ENCODE measurements at regions not wholly inside any gene's neighbourhood (a gene's known extent, or its start where the extent isn't known, plus 50 kb on each side); places are given as distances from the start of the nearest gene placed in this dataset.
"Not testable (repeated sequence)": the region's sequence is repeated elsewhere in the genome, so short reads cannot be mapped to it uniquely, and the experiment has no call there.

DNA sequence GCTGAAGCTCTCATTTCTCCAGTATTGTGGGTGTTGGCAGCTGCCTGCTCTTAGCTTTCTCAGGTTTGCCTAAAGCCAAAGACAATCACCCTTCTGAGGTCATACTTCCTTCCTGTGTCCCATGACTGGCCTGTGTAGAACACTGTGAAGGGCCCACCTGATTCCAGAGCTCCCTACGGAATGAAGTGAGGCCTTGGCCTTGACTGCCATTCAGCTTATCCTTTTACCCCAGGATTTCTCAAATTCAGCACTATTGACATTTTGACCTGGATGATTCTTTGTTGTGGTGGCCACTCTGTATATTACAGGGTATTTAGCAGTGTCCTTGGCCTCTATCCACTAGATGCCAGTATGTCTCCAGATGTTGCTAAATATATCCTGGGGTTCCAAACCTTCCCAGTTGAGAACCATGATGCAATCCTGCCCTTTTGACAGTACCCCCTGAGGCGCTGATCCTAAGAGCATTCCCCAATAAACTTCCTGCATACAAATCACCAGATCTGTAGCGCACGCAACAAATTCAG is 112.3 kb upstream of the KRR1 start:
- no peaks in the 10 kb centered on the region for H3K4me1 ChIP-seq (ENCODE audit: control insufficient read depth, insufficient read depth, low read length)
- H3K9me3 ChIP-seq (ENCODE audit: control insufficient read depth, insufficient read depth, low read depth, low read length), result no peaks in the 10 kb centered on the region
- H3K4me3 ChIP-seq (ENCODE audit: low read depth, low read length), result no peak overlapping the region
- no peak overlapping the region for H3K27ac ChIP-seq (ENCODE audit: extremely low read depth, low read depth, low read length)
- ChIA-PET POLR2A (no interaction called here), CTCF (interaction anchor here (0.6 to 0.8 kb wide), 4 partner anchors 78 to 921 kb away, joined by 3 to 5 read pairs (median 4); no protein-coding TSS in a partner anchor)
- TF ChIP-seq, protein P1, sequence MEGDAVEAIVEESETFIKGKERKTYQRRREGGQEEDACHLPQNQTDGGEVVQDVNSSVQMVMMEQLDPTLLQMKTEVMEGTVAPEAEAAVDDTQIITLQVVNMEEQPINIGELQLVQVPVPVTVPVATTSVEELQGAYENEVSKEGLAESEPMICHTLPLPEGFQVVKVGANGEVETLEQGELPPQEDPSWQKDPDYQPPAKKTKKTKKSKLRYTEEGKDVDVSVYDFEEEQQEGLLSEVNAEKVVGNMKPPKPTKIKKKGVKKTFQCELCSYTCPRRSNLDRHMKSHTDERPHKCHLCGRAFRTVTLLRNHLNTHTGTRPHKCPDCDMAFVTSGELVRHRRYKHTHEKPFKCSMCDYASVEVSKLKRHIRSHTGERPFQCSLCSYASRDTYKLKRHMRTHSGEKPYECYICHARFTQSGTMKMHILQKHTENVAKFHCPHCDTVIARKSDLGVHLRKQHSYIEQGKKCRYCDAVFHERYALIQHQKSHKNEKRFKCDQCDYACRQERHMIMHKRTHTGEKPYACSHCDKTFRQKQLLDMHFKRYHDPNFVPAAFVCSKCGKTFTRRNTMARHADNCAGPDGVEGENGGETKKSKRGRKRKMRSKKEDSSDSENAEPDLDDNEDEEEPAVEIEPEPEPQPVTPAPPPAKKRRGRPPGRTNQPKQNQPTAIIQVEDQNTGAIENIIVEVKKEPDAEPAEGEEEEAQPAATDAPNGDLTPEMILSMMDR (tag by site-specific recombination; IDR thresholded peaks at IDR 0.05), result peak; percentile 65
- TF ChIP-seq ZNF654 (tag by site-specific recombination; IDR thresholded peaks at IDR 0.05; ENCODE audit: low read depth), result peak; percentile 16; the same call in 1 of the 2 replicates
- TF ChIP-seq ZNF433 (tag by site-specific recombination; IDR thresholded peaks at IDR 0.05; ENCODE audit: low read depth), result no peak
- no peaks in the 10 kb centered on the region for H3K36me3 ChIP-seq (ENCODE audit: control insufficient read depth in 2 of 2, insufficient read depth in 1 of 2, low read length in 2 of 2)

DNA sequence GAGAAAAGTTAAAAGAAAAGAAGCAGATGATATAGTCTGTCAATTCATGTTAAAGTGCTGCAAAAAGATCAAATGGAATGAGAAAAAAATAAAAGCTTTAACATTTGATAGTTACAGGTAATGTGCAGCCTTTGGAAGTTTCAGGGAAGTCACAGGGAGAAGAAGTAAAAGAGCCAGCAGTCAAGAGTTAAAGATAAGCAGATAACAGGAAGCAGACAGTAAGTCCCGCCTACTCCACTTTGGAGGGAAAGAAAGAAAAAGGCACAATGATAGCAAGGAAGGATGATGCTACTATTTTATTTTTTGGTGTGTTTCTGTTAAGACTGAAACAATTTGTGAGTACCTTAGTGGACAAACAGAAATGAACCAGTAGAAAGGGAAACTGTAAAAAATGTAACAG is 111.1 kb upstream of the KRR1 start:
- ChIA-PET CTCF (interaction anchor here (0.6 kb wide), 1 partner anchor 21 kb away, joined by 3 read pairs; no protein-coding TSS in a partner anchor), POLR2A (no interaction called here)
- Histone ChIP-seq H3K27ac (ENCODE audit: extremely low read depth, low read depth, low read length) (no peak overlapping the region), H3K36me3 (ENCODE audit: control insufficient read depth in 2 of 2, insufficient read depth in 1 of 2, low read length in 2 of 2) (no peaks in the 10 kb centered on the region), H3K9me3 (ENCODE audit: control insufficient read depth, insufficient read depth, low read depth, low read length) (no peaks in the 10 kb centered on the region), H3K4me1 (ENCODE audit: control insufficient read depth, insufficient read depth, low read length) (no peaks in the 10 kb centered on the region), H3K4me3 (ENCODE audit: low read depth, low read length) (no peak overlapping the region)
- no peak for TF ChIP-seq REPIN1 (tag by site-specific recombination; IDR thresholded peaks at IDR 0.05; ENCODE audit: low read depth)
- TF ChIP-seq, protein P2, sequence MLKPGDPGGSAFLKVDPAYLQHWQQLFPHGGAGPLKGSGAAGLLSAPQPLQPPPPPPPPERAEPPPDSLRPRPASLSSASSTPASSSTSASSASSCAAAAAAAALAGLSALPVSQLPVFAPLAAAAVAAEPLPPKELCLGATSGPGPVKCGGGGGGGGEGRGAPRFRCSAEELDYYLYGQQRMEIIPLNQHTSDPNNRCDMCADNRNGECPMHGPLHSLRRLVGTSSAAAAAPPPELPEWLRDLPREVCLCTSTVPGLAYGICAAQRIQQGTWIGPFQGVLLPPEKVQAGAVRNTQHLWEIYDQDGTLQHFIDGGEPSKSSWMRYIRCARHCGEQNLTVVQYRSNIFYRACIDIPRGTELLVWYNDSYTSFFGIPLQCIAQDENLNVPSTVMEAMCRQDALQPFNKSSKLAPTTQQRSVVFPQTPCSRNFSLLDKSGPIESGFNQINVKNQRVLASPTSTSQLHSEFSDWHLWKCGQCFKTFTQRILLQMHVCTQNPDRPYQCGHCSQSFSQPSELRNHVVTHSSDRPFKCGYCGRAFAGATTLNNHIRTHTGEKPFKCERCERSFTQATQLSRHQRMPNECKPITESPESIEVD (tag by site-specific recombination; IDR thresholded peaks at IDR 0.05), result no peak
- TF ChIP-seq, protein P3, sequence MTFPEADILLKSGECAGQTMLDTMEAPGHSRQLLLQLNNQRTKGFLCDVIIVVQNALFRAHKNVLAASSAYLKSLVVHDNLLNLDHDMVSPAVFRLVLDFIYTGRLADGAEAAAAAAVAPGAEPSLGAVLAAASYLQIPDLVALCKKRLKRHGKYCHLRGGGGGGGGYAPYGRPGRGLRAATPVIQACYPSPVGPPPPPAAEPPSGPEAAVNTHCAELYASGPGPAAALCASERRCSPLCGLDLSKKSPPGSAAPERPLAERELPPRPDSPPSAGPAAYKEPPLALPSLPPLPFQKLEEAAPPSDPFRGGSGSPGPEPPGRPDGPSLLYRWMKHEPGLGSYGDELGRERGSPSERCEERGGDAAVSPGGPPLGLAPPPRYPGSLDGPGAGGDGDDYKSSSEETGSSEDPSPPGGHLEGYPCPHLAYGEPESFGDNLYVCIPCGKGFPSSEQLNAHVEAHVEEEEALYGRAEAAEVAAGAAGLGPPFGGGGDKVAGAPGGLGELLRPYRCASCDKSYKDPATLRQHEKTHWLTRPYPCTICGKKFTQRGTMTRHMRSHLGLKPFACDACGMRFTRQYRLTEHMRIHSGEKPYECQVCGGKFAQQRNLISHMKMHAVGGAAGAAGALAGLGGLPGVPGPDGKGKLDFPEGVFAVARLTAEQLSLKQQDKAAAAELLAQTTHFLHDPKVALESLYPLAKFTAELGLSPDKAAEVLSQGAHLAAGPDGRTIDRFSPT (tag by site-specific recombination; IDR thresholded peaks at IDR 0.05), result no peak
- TF ChIP-seq, protein P4, sequence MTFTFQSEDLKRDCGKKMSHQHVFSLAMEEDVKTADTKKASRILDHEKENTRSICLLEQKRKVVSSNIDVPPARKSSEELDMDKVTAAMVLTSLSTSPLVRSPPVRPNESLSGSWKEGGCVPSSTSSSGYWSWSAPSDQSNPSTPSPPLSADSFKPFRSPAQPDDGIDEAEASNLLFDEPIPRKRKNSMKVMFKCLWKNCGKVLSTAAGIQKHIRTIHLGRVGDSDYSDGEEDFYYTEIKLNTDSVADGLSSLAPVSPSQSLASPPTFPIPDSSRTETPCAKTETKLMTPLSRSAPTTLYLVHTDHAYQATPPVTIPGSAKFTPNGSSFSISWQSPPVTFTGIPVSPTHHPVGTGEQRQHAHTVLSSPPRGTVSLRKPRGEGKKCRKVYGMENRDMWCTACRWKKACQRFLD (tag by site-specific recombination; IDR thresholded peaks at IDR 0.05), result no peak
- TF ChIP-seq TRIM28 (IDR thresholded peaks at IDR 0.05; ENCODE audit: borderline replicate concordance, low read length), result no peak
- TF ChIP-seq, protein P5, sequence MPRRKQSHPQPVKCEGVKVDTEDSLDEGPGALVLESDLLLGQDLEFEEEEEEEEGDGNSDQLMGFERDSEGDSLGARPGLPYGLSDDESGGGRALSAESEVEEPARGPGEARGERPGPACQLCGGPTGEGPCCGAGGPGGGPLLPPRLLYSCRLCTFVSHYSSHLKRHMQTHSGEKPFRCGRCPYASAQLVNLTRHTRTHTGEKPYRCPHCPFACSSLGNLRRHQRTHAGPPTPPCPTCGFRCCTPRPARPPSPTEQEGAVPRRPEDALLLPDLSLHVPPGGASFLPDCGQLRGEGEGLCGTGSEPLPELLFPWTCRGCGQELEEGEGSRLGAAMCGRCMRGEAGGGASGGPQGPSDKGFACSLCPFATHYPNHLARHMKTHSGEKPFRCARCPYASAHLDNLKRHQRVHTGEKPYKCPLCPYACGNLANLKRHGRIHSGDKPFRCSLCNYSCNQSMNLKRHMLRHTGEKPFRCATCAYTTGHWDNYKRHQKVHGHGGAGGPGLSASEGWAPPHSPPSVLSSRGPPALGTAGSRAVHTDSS (tag by site-specific recombination; IDR thresholded peaks at IDR 0.05), result no peak
- TF ChIP-seq ZNF600 (tag by site-specific recombination; IDR thresholded peaks at IDR 0.05), result no peak
- TF ChIP-seq ZEB2 (tag by site-specific recombination; IDR thresholded peaks at IDR 0.05), result no peak
- no peak for TF ChIP-seq ZNF404 (tag by site-specific recombination; IDR thresholded peaks at IDR 0.05)
- no peak for TF ChIP-seq ZFP69B (tag by site-specific recombination; IDR thresholded peaks at IDR 0.05)
- TF ChIP-seq, protein P6, sequence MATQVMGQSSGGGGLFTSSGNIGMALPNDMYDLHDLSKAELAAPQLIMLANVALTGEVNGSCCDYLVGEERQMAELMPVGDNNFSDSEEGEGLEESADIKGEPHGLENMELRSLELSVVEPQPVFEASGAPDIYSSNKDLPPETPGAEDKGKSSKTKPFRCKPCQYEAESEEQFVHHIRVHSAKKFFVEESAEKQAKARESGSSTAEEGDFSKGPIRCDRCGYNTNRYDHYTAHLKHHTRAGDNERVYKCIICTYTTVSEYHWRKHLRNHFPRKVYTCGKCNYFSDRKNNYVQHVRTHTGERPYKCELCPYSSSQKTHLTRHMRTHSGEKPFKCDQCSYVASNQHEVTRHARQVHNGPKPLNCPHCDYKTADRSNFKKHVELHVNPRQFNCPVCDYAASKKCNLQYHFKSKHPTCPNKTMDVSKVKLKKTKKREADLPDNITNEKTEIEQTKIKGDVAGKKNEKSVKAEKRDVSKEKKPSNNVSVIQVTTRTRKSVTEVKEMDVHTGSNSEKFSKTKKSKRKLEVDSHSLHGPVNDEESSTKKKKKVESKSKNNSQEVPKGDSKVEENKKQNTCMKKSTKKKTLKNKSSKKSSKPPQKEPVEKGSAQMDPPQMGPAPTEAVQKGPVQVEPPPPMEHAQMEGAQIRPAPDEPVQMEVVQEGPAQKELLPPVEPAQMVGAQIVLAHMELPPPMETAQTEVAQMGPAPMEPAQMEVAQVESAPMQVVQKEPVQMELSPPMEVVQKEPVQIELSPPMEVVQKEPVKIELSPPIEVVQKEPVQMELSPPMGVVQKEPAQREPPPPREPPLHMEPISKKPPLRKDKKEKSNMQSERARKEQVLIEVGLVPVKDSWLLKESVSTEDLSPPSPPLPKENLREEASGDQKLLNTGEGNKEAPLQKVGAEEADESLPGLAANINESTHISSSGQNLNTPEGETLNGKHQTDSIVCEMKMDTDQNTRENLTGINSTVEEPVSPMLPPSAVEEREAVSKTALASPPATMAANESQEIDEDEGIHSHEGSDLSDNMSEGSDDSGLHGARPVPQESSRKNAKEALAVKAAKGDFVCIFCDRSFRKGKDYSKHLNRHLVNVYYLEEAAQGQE (tag by site-specific recombination; IDR thresholded peaks at IDR 0.05), result no peak

DNA sequence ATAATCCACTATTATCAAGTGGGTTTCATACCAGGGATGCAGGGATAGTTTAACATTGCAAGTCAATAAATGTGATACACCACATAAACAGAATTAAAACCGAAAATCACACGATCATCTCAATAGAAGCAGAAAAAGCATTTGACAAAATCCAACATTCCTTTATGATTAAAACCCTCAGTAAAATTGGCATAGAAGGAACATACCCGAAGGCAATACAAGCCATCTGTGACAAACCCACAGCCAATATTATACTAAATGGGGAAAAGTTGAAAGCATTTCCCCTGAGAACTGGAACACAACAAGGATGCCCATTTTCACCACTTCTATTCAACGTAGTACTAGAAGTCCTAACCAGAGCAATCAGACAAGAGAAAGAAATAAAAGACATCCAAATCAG is 103.0 kb upstream of the KRR1 start:
- H3K27ac ChIP-seq (ENCODE audit: extremely low read depth, low read depth, low read length); CTCF ChIA-PET; H3K4me1 ChIP-seq (ENCODE audit: control insufficient read depth, insufficient read depth, low read length); H3K9me3 ChIP-seq (ENCODE audit: control insufficient read depth, insufficient read depth, low read depth, low read length); H3K4me3 ChIP-seq (ENCODE audit: low read depth, low read length); POLR2A ChIA-PET; H3K36me3 ChIP-seq (ENCODE audit: control insufficient read depth in 2 of 2, insufficient read depth in 1 of 2, low read length in 2 of 2): not testable (repeated sequence)
